CD8-positive, alpha-beta memory T cell (primary cell): ENCODE measurements at regions not wholly inside any gene's neighbourhood (a gene's known extent, or its start where the extent isn't known, plus 50 kb on each side); places are given as distances from the start of the nearest gene placed in this dataset.
A peak's percentile ranks its signal among the peaks of the same experiment; 100 is the strongest.
"Not testable (repeated sequence)": the region's sequence is repeated elsewhere in the genome, so short reads cannot be mapped to it uniquely, and the experiment has no call there.

Source experiments
- CTCF ChIA-PET: fragments of 350-600 bp; sonication (Branson Sonifier 250); formaldehyde crosslinking; loops from one replicate; lab custom pipeline; 2021; ENCODE audit warnings: antibody characterized with exemption; lab: Charles Lee
- POLR2A ChIA-PET: fragments of 350-600 bp; sonication (Branson Sonifier 250); formaldehyde crosslinking; loops from one replicate; lab custom pipeline; 2021; ENCODE audit warnings: antibody characterized with exemption; lab: Charles Lee
- DNase-seq, 5 donors: peaks; one replicate each; pipeline versions ENCODE4 v3.0.0 to v3.0.0-alpha.2; 2020 to 2022; ENCODE audit warnings: mixed read lengths in 1 of 5
- H3K27ac ChIP-seq: one replicate; pipeline ENCODE4 v1.7.0; 2013; ENCODE audit warnings: low read depth, mild to moderate bottlenecking, low read length, moderate library complexity
- H3K27me3 ChIP-seq: 2 replicates; pipeline ENCODE4 v1.7.0; 2013; ENCODE audit warnings: low read length, mild to moderate bottlenecking; ENCODE audit not compliant: insufficient read depth, poor library complexity, severe bottlenecking
- H3K36me3 ChIP-seq: 2 replicates; pipeline ENCODE4 v1.7.0; 2013; ENCODE audit warnings: mild to moderate bottlenecking, low read length, moderate library complexity; ENCODE audit not compliant: insufficient read depth
- H3K4me1 ChIP-seq: 2 replicates; pipeline ENCODE4 v1.7.0; 2013; ENCODE audit warnings: mild to moderate bottlenecking, low read length, moderate library complexity; ENCODE audit not compliant: insufficient read depth
- H3K4me3 ChIP-seq: 2 replicates; pipeline ENCODE4 v1.7.0; 2013; ENCODE audit warnings: mild to moderate bottlenecking, low read length
- H3K9me3 ChIP-seq: 2 replicates; pipeline ENCODE4 v1.7.0; 2013; ENCODE audit warnings: mild to moderate bottlenecking, low read length
- H3K27ac Mint-ChIP-seq, 8 donors: one replicate each; pipeline ENCODE4 v1.8.0; 2020 to 2021; ENCODE audit warnings: mixed read lengths in 8 of 8, mild to moderate bottlenecking in 6 of 8, inconsistent platforms in 3 of 8, moderate library complexity in 3 of 8
- H3K27me3 Mint-ChIP-seq, 2 donors: one replicate each; pipeline ENCODE4 v1.8.0; 2020 to 2021; ENCODE audit warnings: mixed read lengths in 2 of 2, mild to moderate bottlenecking in 1 of 2, moderate library complexity in 1 of 2
- H3K36me3 Mint-ChIP-seq, 3 donors: one replicate each; pipeline ENCODE4 v1.8.0; 2020 to 2021; ENCODE audit warnings: mixed read lengths in 3 of 3, inconsistent platforms in 1 of 3, mild to moderate bottlenecking in 1 of 3
- H3K4me1 Mint-ChIP-seq, 3 donors: one replicate each; pipeline ENCODE4 v1.8.0; 2020 to 2021; ENCODE audit warnings: mixed read lengths in 3 of 3, inconsistent platforms in 1 of 3, mild to moderate bottlenecking in 1 of 3
- H3K4me3 Mint-ChIP-seq, 7 donors: one replicate each; pipeline ENCODE4 v1.8.0; 2020 to 2021; ENCODE audit warnings: mixed read lengths in 7 of 7, mild to moderate bottlenecking in 6 of 7, moderate library complexity in 4 of 7, inconsistent platforms in 2 of 7
- H3K9me3 Mint-ChIP-seq, 5 donors: one replicate each; pipeline ENCODE4 v1.8.0; 2020 to 2022; ENCODE audit warnings: mixed read lengths in 5 of 5, mild to moderate bottlenecking in 3 of 5, moderate library complexity in 2 of 5, inconsistent platforms in 1 of 5

GRCh38 chr7:12494687-12495024 is 75.9 kb upstream of the SCIN start:
- no peak for DNase-seq
- no peaks in the 10 kb centered on the region for H3K9me3 Mint-ChIP-seq
- Histone ChIP-seq H3K4me3 (no peak overlapping the region), H3K36me3 (no peaks in the 10 kb centered on the region), H3K4me1 (no peaks in the 10 kb centered on the region), H3K9me3 (no peaks in the 10 kb centered on the region), H3K27ac (no peak overlapping the region), H3K27me3 (no peaks in the 10 kb centered on the region)
- no peaks in the 10 kb centered on the region for H3K36me3 Mint-ChIP-seq
- peaks cover 8 to 11% of the 10 kb centered on the region in 2 donors for H3K27me3 Mint-ChIP-seq
- ChIA-PET POLR2A (no interaction called here), CTCF (no interaction called here)
- no peak overlapping the region for H3K4me3 Mint-ChIP-seq
- H3K4me1 Mint-ChIP-seq, result peaks cover 0 to 4% (median 3%) of the 10 kb centered on the region in 3 donors
- H3K27ac Mint-ChIP-seq, result no peak overlapping the region

DNA sequence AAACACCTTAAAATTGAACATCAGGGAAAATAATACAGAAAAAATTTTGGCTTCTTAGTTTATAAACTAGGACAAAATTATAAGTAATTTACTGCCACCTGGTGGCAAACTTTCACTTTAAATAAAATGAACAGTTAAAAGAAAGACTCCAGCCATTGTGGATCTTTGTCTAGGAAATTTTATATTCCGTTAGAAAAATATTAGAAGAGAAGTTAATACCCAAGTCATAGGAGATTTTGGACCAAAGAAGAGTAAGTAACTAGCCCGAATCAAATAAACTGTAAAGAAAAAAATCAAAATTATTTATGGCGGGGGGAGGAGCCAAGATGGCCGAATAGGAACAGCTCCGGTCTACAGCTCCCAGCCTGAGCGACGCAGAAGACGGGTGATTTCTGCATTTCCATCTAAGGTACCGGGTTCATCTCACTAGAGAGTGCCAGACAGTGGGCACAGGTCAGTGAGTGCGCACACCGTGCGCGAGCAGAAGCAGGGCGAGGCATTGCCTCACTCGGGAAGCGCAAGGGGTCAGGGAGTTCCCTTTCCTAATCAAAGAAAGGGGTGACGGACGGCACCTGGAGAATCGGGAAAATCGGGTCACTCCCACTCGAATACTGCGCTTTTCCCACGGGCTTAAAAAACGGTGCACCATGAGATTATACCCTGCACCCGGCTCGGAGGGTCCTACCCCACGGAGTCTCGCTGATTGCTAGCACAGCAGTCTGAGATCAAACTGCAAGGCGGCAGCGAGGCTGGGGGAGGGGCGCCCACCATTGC is 73.4 kb upstream of the SCIN start:
- H3K4me1 ChIP-seq, H3K9me3 ChIP-seq, H3K27ac Mint-ChIP-seq, H3K27ac ChIP-seq, H3K27me3 ChIP-seq, H3K4me3 ChIP-seq, H3K9me3 Mint-ChIP-seq, H3K4me1 Mint-ChIP-seq, H3K36me3 ChIP-seq, H3K36me3 Mint-ChIP-seq, POLR2A ChIA-PET, CTCF ChIA-PET: not testable (repeated sequence)
- H3K27me3 Mint-ChIP-seq, result peaks cover 8 to 11% of the 10 kb centered on the region in 2 donors
- DNase-seq, result peak in 1 of 5 donors; percentile 11
- H3K4me3 Mint-ChIP-seq, result peak overlapping the region in 5 of 7 donors; percentile 7 to 69 (median 57)

DNA sequence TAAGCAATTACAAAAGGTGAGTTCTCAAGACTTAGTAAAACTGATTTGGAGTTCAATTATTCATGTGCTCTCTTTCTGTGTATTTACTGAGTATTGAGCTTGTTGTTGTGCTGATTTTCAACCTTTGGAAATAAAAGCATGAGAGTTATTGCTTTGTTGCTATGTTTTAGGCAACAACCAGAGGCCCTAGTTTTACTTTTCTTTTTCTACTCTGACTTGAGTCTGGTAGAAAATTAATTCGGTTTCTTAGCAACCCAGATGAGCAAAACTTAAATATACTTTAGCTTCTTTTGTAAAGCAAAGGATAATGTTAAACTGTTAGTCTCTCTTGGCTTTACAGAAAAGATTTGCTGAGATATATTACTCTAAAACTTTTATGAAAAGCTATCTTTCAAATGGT is 66.4 kb upstream of the SCIN start:
- H3K9me3 ChIP-seq, result no peaks in the 10 kb centered on the region
- Mint-ChIP-seq H3K4me3 (no peak overlapping the region), H3K27ac (no peak overlapping the region), H3K27me3 (peaks cover 0 to under 1% of the 10 kb centered on the region in 2 donors), H3K9me3 (peaks cover 0 to 2% (median 0%) of the 10 kb centered on the region in 5 donors), H3K36me3 (no peaks in the 10 kb centered on the region), H3K4me1 (no peaks in the 10 kb centered on the region)
- ChIA-PET POLR2A (no interaction called here), CTCF (no interaction called here)
- H3K4me1 ChIP-seq, result no peaks in the 10 kb centered on the region
- H3K36me3 ChIP-seq, result no peaks in the 10 kb centered on the region
- no peak overlapping the region for H3K4me3 ChIP-seq
- no peaks in the 10 kb centered on the region for H3K27me3 ChIP-seq
- DNase-seq, result no peak
- no peak overlapping the region for H3K27ac ChIP-seq

GRCh38 chr7:12508005-12508404 is 62.5 kb upstream of the SCIN start:
- Mint-ChIP-seq H3K4me1 (no peaks in the 10 kb centered on the region), H3K27me3 (peaks cover 1 to 4% of the 10 kb centered on the region in 2 donors), H3K27ac (no peak overlapping the region), H3K36me3 (no peaks in the 10 kb centered on the region), H3K9me3 (peaks cover 0 to 2% (median 0%) of the 10 kb centered on the region in 5 donors), H3K4me3 (no peak overlapping the region)
- no peak for DNase-seq
- no peaks in the 10 kb centered on the region for H3K9me3 ChIP-seq
- H3K36me3 ChIP-seq, result no peaks in the 10 kb centered on the region
- H3K4me1 ChIP-seq, result no peaks in the 10 kb centered on the region
- no peak overlapping the region for H3K27ac ChIP-seq
- ChIA-PET CTCF (no interaction called here), POLR2A (no interaction called here)
- no peak overlapping the region for H3K4me3 ChIP-seq
- no peaks in the 10 kb centered on the region for H3K27me3 ChIP-seq

DNA sequence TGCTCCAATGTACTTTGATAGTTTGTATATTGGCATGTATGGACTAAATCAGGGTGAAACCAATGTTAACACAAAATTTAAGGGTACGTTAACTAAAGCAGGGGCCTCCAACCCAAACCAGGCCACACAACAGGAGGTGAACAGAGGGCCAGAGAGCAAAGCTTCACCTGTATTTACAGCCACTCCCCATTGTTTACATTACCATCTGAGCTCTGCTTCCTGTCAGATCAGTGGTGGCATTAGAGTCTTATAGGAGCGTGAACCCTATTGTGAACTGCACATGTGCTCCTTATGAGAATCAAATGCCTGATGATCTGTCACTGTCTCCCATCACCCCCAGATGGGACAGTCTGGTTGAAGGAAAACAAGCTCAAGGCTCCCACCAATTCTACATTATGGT is 62.0 kb upstream of the SCIN start:
- Mint-ChIP-seq H3K4me3 (no peak overlapping the region), H3K36me3 (no peaks in the 10 kb centered on the region), H3K27me3 (peaks cover 1 to 4% of the 10 kb centered on the region in 2 donors), H3K27ac (no peak overlapping the region), H3K9me3 (peaks cover 0 to 2% (median 0%) of the 10 kb centered on the region in 5 donors), H3K4me1 (no peaks in the 10 kb centered on the region)
- no peak overlapping the region for H3K27ac ChIP-seq
- H3K9me3 ChIP-seq, result no peaks in the 10 kb centered on the region
- DNase-seq, result no peak
- CTCF ChIA-PET, result no interaction called here
- H3K4me1 ChIP-seq, result no peaks in the 10 kb centered on the region
- no peaks in the 10 kb centered on the region for H3K27me3 ChIP-seq
- no peaks in the 10 kb centered on the region for H3K36me3 ChIP-seq
- POLR2A ChIA-PET, result no interaction called here
- no peak overlapping the region for H3K4me3 ChIP-seq

GRCh38 chr7:12517451-12517850 is 53.1 kb upstream of the SCIN start:
- H3K9me3 ChIP-seq, result no peaks in the 10 kb centered on the region
- ChIA-PET POLR2A (no interaction called here), CTCF (no interaction called here)
- H3K36me3 ChIP-seq, result no peaks in the 10 kb centered on the region
- no peaks in the 10 kb centered on the region for H3K4me1 ChIP-seq
- no peaks in the 10 kb centered on the region for H3K4me1 Mint-ChIP-seq
- no peak overlapping the region for H3K27ac Mint-ChIP-seq
- H3K4me3 ChIP-seq, result no peak overlapping the region
- H3K36me3 Mint-ChIP-seq, result peaks cover 0 to 1% (median 0%) of the 10 kb centered on the region in 3 donors
- no peak overlapping the region for H3K4me3 Mint-ChIP-seq
- DNase-seq, result no peak
- peaks cover 10 to 22% (median 11%) of the 10 kb centered on the region in 5 donors for H3K9me3 Mint-ChIP-seq
- peaks cover 2 to 34% of the 10 kb centered on the region in 2 donors for H3K27me3 Mint-ChIP-seq
- H3K27ac ChIP-seq, result no peak overlapping the region
- no peaks in the 10 kb centered on the region for H3K27me3 ChIP-seq

DNA sequence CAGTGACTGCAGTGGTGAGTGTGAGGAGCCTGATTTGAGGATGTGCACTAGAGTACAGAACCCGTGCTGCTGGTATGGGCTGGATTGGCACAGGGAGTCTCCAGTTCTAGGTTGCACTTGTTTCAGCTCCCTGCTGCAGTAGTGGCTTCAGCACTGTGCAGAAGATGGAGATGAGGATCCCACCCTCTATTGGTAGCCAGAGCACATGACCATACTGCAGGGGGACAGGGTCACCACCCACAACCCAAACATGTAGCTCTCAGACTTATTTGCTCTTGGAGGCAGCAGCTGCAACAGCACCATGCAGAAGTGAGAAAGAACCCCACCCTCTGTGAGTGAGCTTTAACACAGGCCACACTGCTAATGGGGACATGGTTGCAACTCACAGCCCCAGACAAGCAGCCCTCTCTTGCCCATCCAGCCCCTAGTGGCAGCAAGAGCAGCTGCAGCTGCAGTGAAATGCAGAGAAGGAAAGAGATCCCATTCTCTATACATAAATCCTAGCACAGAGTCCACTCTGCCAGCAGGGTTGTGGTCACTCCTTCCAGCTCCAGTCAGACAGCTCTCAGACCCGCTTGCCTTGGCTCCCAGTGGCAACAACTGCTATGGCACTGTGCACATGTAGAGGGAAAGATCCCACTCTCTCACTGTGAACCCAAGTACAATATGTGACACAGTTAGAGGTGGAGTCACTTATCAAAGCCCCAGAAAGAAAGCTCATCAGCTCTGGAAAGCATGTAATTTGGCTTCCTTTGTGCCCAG is 51.4 kb upstream of the SCIN start:
- Histone ChIP-seq H3K27ac (no peak overlapping the region), H3K36me3 (no peaks in the 10 kb centered on the region), H3K9me3 (no peaks in the 10 kb centered on the region), H3K27me3 (no peaks in the 10 kb centered on the region), H3K4me3 (no peak overlapping the region), H3K4me1 (no peaks in the 10 kb centered on the region)
- Mint-ChIP-seq H3K27me3 (peaks cover 2 to 42% of the 10 kb centered on the region in 2 donors), H3K27ac (no peak overlapping the region), H3K9me3 (peaks cover 10 to 22% (median 11%) of the 10 kb centered on the region in 5 donors), H3K36me3 (peaks cover 0 to 1% (median 0%) of the 10 kb centered on the region in 3 donors), H3K4me3 (no peak overlapping the region), H3K4me1 (no peaks in the 10 kb centered on the region)
- CTCF ChIA-PET, result no interaction called here
- no peak for DNase-seq
- POLR2A ChIA-PET, result no interaction called here

GRCh38 chr7:12519682-12520009 is 50.9 kb upstream of the SCIN start:
- no peaks in the 10 kb centered on the region for H3K4me1 Mint-ChIP-seq
- no peaks in the 10 kb centered on the region for H3K4me1 ChIP-seq
- peaks cover 0 to 1% (median 0%) of the 10 kb centered on the region in 3 donors for H3K36me3 Mint-ChIP-seq
- no peak overlapping the region for H3K4me3 Mint-ChIP-seq
- H3K36me3 ChIP-seq, result no peaks in the 10 kb centered on the region
- CTCF ChIA-PET, result interaction anchor here (1.4 kb wide), 1 partner anchor 9 kb away, joined by 4 read pairs; no protein-coding TSS in a partner anchor
- H3K27me3 Mint-ChIP-seq, result peaks cover 2 to 41% of the 10 kb centered on the region in 2 donors
- H3K9me3 Mint-ChIP-seq, result peaks cover 10 to 21% (median 11%) of the 10 kb centered on the region in 5 donors
- H3K27ac ChIP-seq, result no peak overlapping the region
- no peak overlapping the region for H3K27ac Mint-ChIP-seq
- H3K4me3 ChIP-seq, result no peak overlapping the region
- no peaks in the 10 kb centered on the region for H3K27me3 ChIP-seq
- no peaks in the 10 kb centered on the region for H3K9me3 ChIP-seq
- DNase-seq, result no peak
- POLR2A ChIA-PET, result no interaction called here
